Right atrium auricular region (tissue), 2 donors: ENCODE measurements at regions not wholly inside any gene's neighbourhood (a gene's known extent, or its start where the extent isn't known, plus 50 kb on each side); places are given as distances from the start of the nearest gene placed in this dataset.

Experiments
- DNase-seq: peaks from one replicate; pipeline ENCODE4 v3.0.0-alpha.2; 2019; ENCODE audit warnings: low spot score
- H3K27ac ChIP-seq, 2 donors: fragments of 200-600 bp; sonication (generic); 1 replicate in 1 of 2; 2 replicates in 1 of 2; pipeline ENCODE4 v1.5.1; 2016 to 2019
- H3K27me3 ChIP-seq, 2 donors: fragments of 200-600 bp; sonication (generic); one replicate each; pipeline versions ENCODE4 v1.5.1 to v1.6.0; 2017 to 2019
- H3K36me3 ChIP-seq: fragments of 200-600 bp; sonication (generic); one replicate; pipeline ENCODE4 v1.5.1; 2016
- H3K4me1 ChIP-seq, 2 donors: fragments of 200-600 bp; sonication (generic); one replicate each; pipeline versions ENCODE4 v1.5.1 to v1.6.0; 2017 to 2019
- H3K4me3 ChIP-seq, 2 donors: fragments of 200-600 bp; sonication (generic); 1 replicate in 1 of 2; 2 replicates in 1 of 2; pipeline ENCODE4 v1.5.1; 2017 to 2019; ENCODE audit warnings: mild to moderate bottlenecking in 1 of 2, moderate library complexity in 1 of 2
- H3K9me3 ChIP-seq, 2 donors: fragments of 200-600 bp; sonication (generic); one replicate each; pipeline ENCODE4 v1.5.1; 2019
- CTCF ChIP-seq, 2 donors: fragments of 200-600 bp; sonication (generic); IDR thresholded peaks; one replicate each; pipeline ENCODE4 v1.5.1; 2019; ENCODE audit warnings: antibody characterized with exemption in 2 of 2

- TF ChIP-seq CTCF (IDR thresholded peaks at IDR 0.05), result no peak
- Histone ChIP-seq H3K27me3 (no peaks in the 10 kb centered on the region), H3K36me3 (no peaks in the 10 kb centered on the region), H3K4me3 (no peak overlapping the region), H3K9me3 (no peaks in the 10 kb centered on the region), H3K27ac (no peak overlapping the region), H3K4me1 (no peaks in the 10 kb centered on the region)
- DNase-seq, result no peak
Measured at GRCh38 chr5:24042688-24043087, 535.3 kb downstream of the PRDM9 start.

- no peaks in the 10 kb centered on the region for H3K27me3 ChIP-seq
- H3K4me3 ChIP-seq, result no peak overlapping the region
- H3K36me3 ChIP-seq, result no peaks in the 10 kb centered on the region
- no peak for DNase-seq
- no peak overlapping the region for H3K27ac ChIP-seq
- no peaks in the 10 kb centered on the region for H3K9me3 ChIP-seq
- no peak for TF ChIP-seq CTCF (IDR thresholded peaks at IDR 0.05)
- H3K4me1 ChIP-seq, result no peaks in the 10 kb centered on the region
Measured at GRCh38 chr5:24045046-24045445, 537.6 kb downstream of the PRDM9 start.

GRCh38 chr5:24053737-24054136 lies 546.3 kb downstream of the PRDM9 start:
- Histone ChIP-seq H3K27me3 (no peaks in the 10 kb centered on the region), H3K27ac (no peak overlapping the region), H3K4me1 (no peaks in the 10 kb centered on the region), H3K36me3 (no peaks in the 10 kb centered on the region), H3K4me3 (no peak overlapping the region), H3K9me3 (no peaks in the 10 kb centered on the region)
- TF ChIP-seq CTCF (IDR thresholded peaks at IDR 0.05), result no peak
- DNase-seq, result no peak

- no peak overlapping the region for H3K27ac ChIP-seq
Measured at GRCh38 chr5:24059006-24059405, 551.6 kb downstream of the PRDM9 start.

DNA sequence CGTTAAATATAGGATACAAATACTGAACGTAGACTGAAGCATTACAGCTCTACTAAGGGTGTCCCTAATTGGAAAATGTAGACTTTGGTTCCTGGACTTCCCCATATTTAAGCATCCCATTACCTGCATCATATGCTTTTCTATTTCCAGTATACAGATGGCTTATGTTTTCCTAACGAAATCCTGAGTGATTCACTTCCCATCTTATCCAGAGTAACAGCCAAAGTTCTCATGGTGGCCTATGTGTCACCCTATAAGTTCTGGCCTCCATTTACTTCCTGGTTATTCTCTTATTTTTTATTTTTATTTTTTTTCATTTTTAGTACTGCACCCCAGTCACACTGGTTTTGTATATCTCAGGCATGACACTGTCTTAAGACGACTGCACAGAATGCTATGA lies 552.3 kb downstream of the PRDM9 start:
- Histone ChIP-seq H3K9me3 (no peaks in the 10 kb centered on the region), H3K4me3 (no peak overlapping the region), H3K27ac (no peak overlapping the region), H3K27me3 (no peaks in the 10 kb centered on the region), H3K36me3 (no peaks in the 10 kb centered on the region), H3K4me1 (no peaks in the 10 kb centered on the region)
- no peak for TF ChIP-seq CTCF (IDR thresholded peaks at IDR 0.05)
- DNase-seq, result no peak

More at GRCh38 chr5:24059006-24059405, 551.6 kb downstream of the PRDM9 start:
- Histone ChIP-seq H3K36me3 (no peaks in the 10 kb centered on the region), H3K4me1 (no peaks in the 10 kb centered on the region), H3K27me3 (no peaks in the 10 kb centered on the region), H3K4me3 (no peak overlapping the region), H3K9me3 (no peaks in the 10 kb centered on the region)
- TF ChIP-seq CTCF (IDR thresholded peaks at IDR 0.05), result no peak
- no peak for DNase-seq

GRCh38 chr5:24065779-24066178 lies 558.4 kb downstream of the PRDM9 start:
- Histone ChIP-seq H3K9me3 (no peaks in the 10 kb centered on the region), H3K36me3 (no peaks in the 10 kb centered on the region), H3K27me3 (no peaks in the 10 kb centered on the region), H3K27ac (no peak overlapping the region), H3K4me1 (no peaks in the 10 kb centered on the region), H3K4me3 (no peak overlapping the region)
- TF ChIP-seq CTCF (IDR thresholded peaks at IDR 0.05), result no peak
- DNase-seq, result no peak
